ENCODE measurements at regions not wholly inside any gene's neighbourhood (a gene's known extent, or its start where the extent isn't known, plus 50 kb on each side); places are given as distances from the start of the nearest gene placed in this dataset.

DNA sequence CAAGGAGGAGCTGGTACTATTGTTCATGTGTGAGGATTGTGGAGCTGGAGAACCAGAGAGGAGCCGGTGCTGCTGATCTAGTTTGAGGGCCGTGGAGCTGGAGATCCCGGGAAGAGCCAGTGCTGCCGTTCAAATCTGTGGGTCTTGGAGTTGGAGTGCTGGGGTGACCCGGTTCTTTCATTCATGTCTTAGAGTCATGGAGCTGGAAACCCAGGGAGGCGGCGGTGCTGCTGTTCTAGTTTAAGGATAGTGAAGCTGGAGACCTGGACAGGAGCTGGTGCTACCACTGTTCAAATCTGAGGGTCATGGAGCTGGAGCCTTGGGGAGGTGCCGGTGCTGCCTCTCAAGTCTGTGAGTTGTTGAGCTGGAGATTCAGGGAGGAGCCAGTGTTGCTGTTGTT is 88.5 kb upstream of the ZNF479 start:
- no peak overlapping the region for H4K5ac ChIP-seq (ENCODE audit: insufficient read length, low read depth, low read length)
- no peaks in the 10 kb centered on the region for H3K79me1 ChIP-seq (ENCODE audit: low read depth, low read length)
- H3K23ac ChIP-seq (ENCODE audit: insufficient read length): no peak overlapping the region
- H2BK120ac ChIP-seq (replicated peaks; ENCODE audit: low read depth, low read length): no peak overlapping the region
- no peak overlapping the region for H2BK15ac ChIP-seq (ENCODE audit: low read length)
- H3K27ac ChIP-seq (ENCODE audit: low read depth, low read length): no peak overlapping the region
- no peak overlapping the region for H2BK12ac ChIP-seq (ENCODE audit: low read depth, low read length)
- no peak overlapping the region for H4K8ac ChIP-seq (ENCODE audit: extremely low read depth, insufficient read depth, low read length)
- TF ChIP-seq TBP (IDR thresholded peaks at IDR 0.05; ENCODE audit: low read depth, low read length) (no peak), NRF1 (IDR thresholded peaks at IDR 0.05; ENCODE audit: low read depth, low read length) (no peak), RNF2 (IDR thresholded peaks at IDR 0.05; ENCODE audit: borderline replicate concordance, low read depth, low read length, missing control alignments, poor library complexity, severe bottlenecking) (no peak), CREB1 (IDR thresholded peaks at IDR 0.05) (no peak)
- no peak overlapping the region for H4K91ac ChIP-seq (replicated peaks; ENCODE audit: insufficient read length, low read length)
- H3K23me2 ChIP-seq (ENCODE audit: low read depth, low read length): no peaks in the 10 kb centered on the region
- no peaks in the 10 kb centered on the region for H3K79me2 ChIP-seq (ENCODE audit: control insufficient read depth in 1 of 2, insufficient read depth in 2 of 2, low read length in 2 of 2)
- H3K9me3 ChIP-seq (ENCODE audit: insufficient read depth in 2 of 2, low read depth in 1 of 2, low read length in 1 of 2): peaks cover 70 to 91% of the 10 kb centered on the region in 2 experiments
- H3K36me3 ChIP-seq (ENCODE audit: control insufficient read depth in 2 of 4, insufficient read depth in 4 of 4, low read length in 3 of 4): no peaks in the 10 kb centered on the region
- no peak overlapping the region for H3K4me2 ChIP-seq (ENCODE audit: insufficient read depth in 1 of 2, low read depth in 2 of 2, low read length in 2 of 2)
- no peak overlapping the region for H3K9ac ChIP-seq (replicated peaks in 1 of 4; ENCODE audit: extremely low read depth in 1 of 4, low read depth in 3 of 4, low read length in 3 of 4)
- H4K20me1 ChIP-seq (replicated peaks in 1 of 2; ENCODE audit: control insufficient read depth in 1 of 2, insufficient read depth in 2 of 2, low read length in 2 of 2): no peaks in the 10 kb centered on the region
- ChIA-PET CTCF (ENCODE audit: partially characterized antibody) (no interaction called here), POLR2A (ENCODE audit: partially characterized antibody) (no interaction called here)
- H2BK5ac ChIP-seq (ENCODE audit: low read depth, low read length): no peak overlapping the region
- no peaks in the 10 kb centered on the region for H3K4me1 ChIP-seq (replicated peaks in 1 of 4; ENCODE audit: control insufficient read depth in 3 of 4, insufficient read depth in 4 of 4, low read length in 3 of 4)
- H3K56ac ChIP-seq (replicated peaks; ENCODE audit: insufficient read length, low read depth, low read length): no peak overlapping the region
- no peak for FAIRE-seq
- H3K14ac ChIP-seq (ENCODE audit: insufficient read length): no peak overlapping the region
- no peak overlapping the region for H2BK20ac ChIP-seq (ENCODE audit: low read length)
- H3K27me3 ChIP-seq (replicated peaks in 1 of 4; ENCODE audit: control insufficient read depth in 3 of 4, extremely low read depth in 1 of 4, insufficient read depth in 3 of 4, low read length in 3 of 4): no peaks in the 10 kb centered on the region
- H3K18ac ChIP-seq (ENCODE audit: extremely low read depth, low read length): no peak overlapping the region
- no peak overlapping the region for H3K4ac ChIP-seq (replicated peaks; ENCODE audit: insufficient read length, low read depth, low read length)
- no peak overlapping the region for H2AK5ac ChIP-seq (ENCODE audit: low read depth, low read length)
- no peak overlapping the region for H2AFZ ChIP-seq (ENCODE audit: low read length)
- H3K4me3 ChIP-seq (ENCODE audit: extremely low read depth in 1 of 4, insufficient read depth in 2 of 4, low read depth in 3 of 4, low read length in 4 of 4): no peak overlapping the region
- 93% methylated on average over 8 of the region's 8 CpGs; no CpG with 5 or more reads in 1 of the 2 experiments for WGBS, 2 experiments (ENCODE audit: extremely low coverage in 1 of 2, insufficient coverage in 1 of 2, insufficient read length in 1 of 2, insufficient replicate concordance in 2 of 2, low coverage in 1 of 2, low lambda C conversion rate in 2 of 2, missing lambda C conversion rate in 1 of 2)
- no peak for DNase-seq (ENCODE audit: low read depth in 1 of 2, low spot score in 2 of 2)

Data from H1 (cell line).